GM12892 (cell line): ENCODE measurements at regions not wholly inside any gene's neighbourhood (a gene's known extent, or its start where the extent isn't known, plus 50 kb on each side); places are given as distances from the start of the nearest gene placed in this dataset.

Experiments
- POLR2A ChIP-seq: IDR thresholded peaks from 2 replicates; pipeline ENCODE4 v1.6.1; 2011; ENCODE audit warnings: low read depth, low read length, control low read depth
- POLR2AphosphoS5 ChIP-seq: IDR thresholded peaks from 2 replicates; pipeline ENCODE4 v1.6.1; 2011; ENCODE audit warnings: low read depth, low read length, control low read depth
- TAF1 ChIP-seq: IDR thresholded peaks from 2 replicates; pipeline ENCODE4 v1.6.1; 2011; ENCODE audit warnings: low read depth, mild to moderate bottlenecking, control low read depth, low read length, borderline replicate concordance

DNA sequence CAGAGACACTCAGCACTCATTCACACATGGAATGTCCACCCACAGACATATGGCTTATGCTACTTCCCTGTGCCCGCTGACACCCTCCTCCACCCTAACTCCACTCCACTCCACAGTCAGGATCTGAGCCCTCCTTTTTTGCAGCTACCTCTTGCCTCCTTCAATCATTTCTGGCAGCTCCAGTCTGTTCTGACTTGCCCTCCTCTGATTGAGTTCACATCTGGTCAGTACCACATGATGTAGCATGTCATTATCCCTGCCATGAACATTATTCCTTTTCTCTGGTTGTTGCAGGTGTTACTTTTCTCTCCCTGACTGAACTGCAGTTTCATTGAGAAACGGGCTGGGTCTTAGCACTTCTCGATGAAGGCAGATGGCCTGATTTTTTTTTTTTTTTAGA lies 130.1 kb upstream of the EGR2 start:
- TF ChIP-seq POLR2A: no peak
- TF ChIP-seq TAF1: no peak
- TF ChIP-seq POLR2AphosphoS5: no peak
